Right cardiac atrium (tissue), 5 donors: ENCODE measurements at regions not wholly inside any gene's neighbourhood (a gene's known extent, or its start where the extent isn't known, plus 50 kb on each side); places are given as distances from the start of the nearest gene placed in this dataset.

Experiments
- ATAC-seq, 2 donors: fragments of 200-7000 bp; cut with Tn5 transposase; one replicate each; pipeline versions ENCODE4 v1.8.0 to v1.9.1; 2020; ENCODE audit warnings: moderate library complexity in 2 of 2, mild to moderate bottlenecking in 1 of 2
- DNase-seq, 3 donors: peaks; one replicate each; pipeline ENCODE4 v3.0.0-alpha.2; 2020
- H3K27ac ChIP-seq: one replicate; pipeline ENCODE4 v1.5.1; 2013; ENCODE audit warnings: mild to moderate bottlenecking, low read length, control low read depth, moderate library complexity
- H3K27me3 ChIP-seq: one replicate; pipeline ENCODE4 v1.6.1; 2013; ENCODE audit not compliant: control insufficient read depth, insufficient read depth
- H3K4me1 ChIP-seq: one replicate; pipeline ENCODE4 v1.6.1; 2013; ENCODE audit warnings: low read length; ENCODE audit not compliant: control insufficient read depth, insufficient read depth
- H3K4me3 ChIP-seq: one replicate; pipeline ENCODE4 v1.5.1; 2013; ENCODE audit warnings: low read length, control low read depth
- H3K9me3 ChIP-seq: one replicate; pipeline ENCODE4 v1.6.1; 2013; ENCODE audit warnings: low read length; ENCODE audit not compliant: control insufficient read depth
- WGBS: extraction: QIAGEN DNeasy Blood & Tissue Kit; methylation state at CpG from one replicate; pipeline ENCODE4 v1.1.7; 2013; 5-methylcytosine and 5-hydroxymethylcytosine counted together
- intact Hi-C, 4 donors: fragments of 100-400 bp; cut with DNase I; formaldehyde crosslinking; loops; one replicate each; pipeline versions ENCODE4 v1.11.0 to v1.14.0; 2022 to 2023
- donor health status: healthy with polysubstance abuse.
- donor health status: DM: no; HTN: yes; CAD: no.
- donor health status: DM: no; HTN: no; CAD: no.
- donor health status: DM: no; HTN: yes; CAD: no; lungs with severe emphysema.
- donor health status: DM: yes; HTN: yes; CAD: no.

- DNase-seq (peak in 1 of 3 donors; percentile 51), ATAC-seq (no peak)
- H3K27ac ChIP-seq, result no peak overlapping the region
- H3K4me1 ChIP-seq, result peaks cover 4% of the 10 kb centered on the region
- no peaks in the 10 kb centered on the region for H3K27me3 ChIP-seq
- H3K9me3 ChIP-seq, result no peaks in the 10 kb centered on the region
- no peak overlapping the region for H3K4me3 ChIP-seq
- intact Hi-C loops, result no loop called here
- WGBS, result 48% methylated on average over 12 of the region's 12 CpGs
These were observed 59.1 kb downstream of the BOD1 start for GRCh38 chr5:173557123-173557903.

- no peak overlapping the region for H3K4me3 ChIP-seq
- DNase-seq (no peak), ATAC-seq (no peak)
- intact Hi-C loops, result no loop called here
- H3K27ac ChIP-seq, result no peak overlapping the region
- H3K27me3 ChIP-seq, result no peaks in the 10 kb centered on the region
- no peaks in the 10 kb centered on the region for H3K9me3 ChIP-seq
- 82% methylated on average over 8 of the region's 8 CpGs for WGBS
- peaks cover 4% of the 10 kb centered on the region for H3K4me1 ChIP-seq
These were observed 60.1 kb downstream of the BOD1 start for GRCh38 chr5:173556142-173557028.

- ATAC-seq (no peak), DNase-seq (peak in 2 of 3 donors; percentile 58 to 67)
- no peaks in the 10 kb centered on the region for H3K9me3 ChIP-seq
- intact Hi-C loops, result no loop called here
- 82% methylated on average over 30 of the region's 30 CpGs for WGBS
- peaks cover 4% of the 10 kb centered on the region for H3K4me1 ChIP-seq
- no peaks in the 10 kb centered on the region for H3K27me3 ChIP-seq
- no peak overlapping the region for H3K4me3 ChIP-seq
- H3K27ac ChIP-seq, result no peak overlapping the region
These were observed 61.3 kb downstream of the BOD1 start for GRCh38 chr5:173554989-173555705.

GRCh38 chr5:173554038-173554955 lies 62.2 kb downstream of the BOD1 start:
- H3K27ac ChIP-seq, result no peak overlapping the region
- H3K9me3 ChIP-seq, result no peaks in the 10 kb centered on the region
- ATAC-seq, result peak; percentile 56 to 69
- no peaks in the 10 kb centered on the region for H3K27me3 ChIP-seq
- H3K4me3 ChIP-seq, result no peak overlapping the region
- DNase-seq, result peak in 2 of 3 donors; percentile 62 to 63
- intact Hi-C loops, result no loop called here
- WGBS, result 50% methylated on average over 12 of the region's 12 CpGs
- H3K4me1 ChIP-seq, result peaks cover 4% of the 10 kb centered on the region

GRCh38 chr5:173550641-173551040 lies 65.8 kb downstream of the BOD1 start:
- H3K9me3 ChIP-seq, result no peaks in the 10 kb centered on the region
- WGBS, result 83% methylated on average over 6 of the region's 6 CpGs
- no peak for ATAC-seq
- no peak overlapping the region for H3K4me3 ChIP-seq
- DNase-seq, result no peak
- H3K4me1 ChIP-seq, result peaks cover 4% of the 10 kb centered on the region
- intact Hi-C loops, result no loop called here
- H3K27ac ChIP-seq, result no peak overlapping the region
- H3K27me3 ChIP-seq, result no peaks in the 10 kb centered on the region

GRCh38 chr5:173549644-173550043 lies 66.8 kb downstream of the BOD1 start:
- no peaks in the 10 kb centered on the region for H3K9me3 ChIP-seq
- peaks cover 4% of the 10 kb centered on the region for H3K4me1 ChIP-seq
- intact Hi-C loops, result no loop called here
- no peak for DNase-seq
- 81% methylated on average over 3 of the region's 3 CpGs for WGBS
- H3K4me3 ChIP-seq, result no peak overlapping the region
- no peak for ATAC-seq
- H3K27ac ChIP-seq, result no peak overlapping the region
- no peaks in the 10 kb centered on the region for H3K27me3 ChIP-seq

GRCh38 chr5:173547579-173547978 lies 68.9 kb downstream of the BOD1 start:
- H3K27me3 ChIP-seq, result no peaks in the 10 kb centered on the region
- 83% methylated on average over 3 of the region's 3 CpGs for WGBS
- peaks cover under 1% of the 10 kb centered on the region for H3K4me1 ChIP-seq
- DNase-seq (no peak), ATAC-seq (no peak)
- H3K27ac ChIP-seq, result no peak overlapping the region
- intact Hi-C loops, result no loop called here
- no peak overlapping the region for H3K4me3 ChIP-seq
- no peaks in the 10 kb centered on the region for H3K9me3 ChIP-seq

- DNase-seq (peak in 2 of 3 donors; percentile 24 to 73), ATAC-seq (peak; percentile 42 to 51)
- peaks cover 2% of the 10 kb centered on the region for H3K4me1 ChIP-seq
- no peaks in the 10 kb centered on the region for H3K9me3 ChIP-seq
- 67% methylated on average over 9 of the region's 9 CpGs for WGBS
- no peak overlapping the region for H3K27ac ChIP-seq
- intact Hi-C loops, result no loop called here
- H3K4me3 ChIP-seq, result no peak overlapping the region
- H3K27me3 ChIP-seq, result no peaks in the 10 kb centered on the region
These were observed 73.5 kb downstream of the BOD1 start for GRCh38 chr5:173542964-173543363.

GRCh38 chr5:173542159-173542558 lies 74.3 kb downstream of the BOD1 start:
- intact Hi-C loops, result no loop called here
- WGBS, result 94% methylated on average over 4 of the region's 4 CpGs
- peaks cover 2% of the 10 kb centered on the region for H3K4me1 ChIP-seq
- DNase-seq (no peak), ATAC-seq (no peak)
- no peaks in the 10 kb centered on the region for H3K9me3 ChIP-seq
- no peak overlapping the region for H3K27ac ChIP-seq
- no peak overlapping the region for H3K4me3 ChIP-seq
- no peaks in the 10 kb centered on the region for H3K27me3 ChIP-seq

GRCh38 chr5:173538654-173539053 lies 77.8 kb downstream of the BOD1 start:
- Histone ChIP-seq H3K27me3 (no peaks in the 10 kb centered on the region), H3K4me1 (peaks cover 2% of the 10 kb centered on the region), H3K9me3 (no peaks in the 10 kb centered on the region), H3K27ac (no peak overlapping the region), H3K4me3 (no peak overlapping the region)
- 76% methylated on average over 1 of the region's 1 CpG for WGBS
- intact Hi-C loops, result no loop called here
- ATAC-seq (no peak), DNase-seq (no peak)
